Panc1 (cell line): ENCODE measurements at regions not wholly inside any gene's neighbourhood (a gene's known extent, or its start where the extent isn't known, plus 50 kb on each side); places are given as distances from the start of the nearest gene placed in this dataset.
"Not testable (repeated sequence)": the region's sequence is repeated elsewhere in the genome, so short reads cannot be mapped to it uniquely, and the experiment has no call there.

Experiments
- ATAC-seq: fragments of 200-7000 bp; cut with Tn5 transposase; 2 replicates; pipeline ENCODE4 v1.9.1; 2020; ENCODE audit warnings: mild to moderate bottlenecking, moderate library complexity
- BruUV-seq: library from RNA; stranded (reverse); fragments of 400-500 nt; replicated peaks from 2 replicates; lab custom pipeline; 2021; lab: Mats Ljungman, UMichigan
- CTCF ChIA-PET: fragments of 300-600 bp; sonication (Branson Sonifier 250); formaldehyde crosslinking; loops from one replicate; lab custom pipeline; 2022; ENCODE audit warnings: antibody characterized with exemption; lab: Charles Lee
- POLR2A ChIA-PET: fragments of 300-600 bp; sonication (Branson Sonifier 250); formaldehyde crosslinking; loops from one replicate; lab custom pipeline; 2022; ENCODE audit warnings: antibody characterized with exemption; lab: Charles Lee
- DNase-seq: peaks from one replicate; pipeline ENCODE4 v3.0.0-alpha.2; 2010; ENCODE audit warnings: low read depth, low spot score
- H3K27ac ChIP-seq: 2 replicates; pipeline ENCODE4 v1.5.1; 2011; ENCODE audit warnings: mild to moderate bottlenecking, low read length, inconsistent platforms
- H3K27me3 ChIP-seq: fragments of 200-500 bp; sonication (Bioruptor generic); 2 replicates; pipeline ENCODE4 v1.6.0; 2014; ENCODE audit warnings: low read length, inconsistent platforms; ENCODE audit not compliant: control insufficient read depth, insufficient read depth
- H3K36me3 ChIP-seq: fragments of 200-500 bp; sonication (Bioruptor generic); 2 replicates; pipeline ENCODE4 v1.5.1; 2014; ENCODE audit warnings: inconsistent platforms, mild to moderate bottlenecking, low read length, moderate library complexity; ENCODE audit not compliant: control insufficient read depth, insufficient read depth
- H3K4me1 ChIP-seq: 2 replicates; pipeline ENCODE4 v1.5.1; 2011; ENCODE audit warnings: inconsistent platforms, mild to moderate bottlenecking, low read length, moderate library complexity; ENCODE audit not compliant: control insufficient read depth, insufficient read depth
- H3K4me3 ChIP-seq, 2 experiments: 2 replicates each; pipeline ENCODE4 v1.5.1; 2011 to 2012; ENCODE audit warnings: low read depth in 2 of 2, low read length in 2 of 2, mild to moderate bottlenecking in 2 of 2, inconsistent platforms in 1 of 2, moderate library complexity in 1 of 2
- H3K9me3 ChIP-seq: fragments of 200-500 bp; sonication (Bioruptor generic); 2 replicates; pipeline ENCODE4 v1.5.1; 2014; ENCODE audit warnings: low read depth, mild to moderate bottlenecking, inconsistent platforms, low read length, moderate library complexity; ENCODE audit not compliant: control insufficient read depth, insufficient read depth
- CTCF ChIP-seq: fragments of 450-650 bp; IDR thresholded peaks from 2 replicates; pipeline ENCODE4 v1.5.1; 2017; ENCODE audit warnings: mild to moderate bottlenecking
- POLR2AphosphoS5 ChIP-seq: IDR thresholded peaks from 2 replicates; pipeline ENCODE4 v1.6.1; 2012; ENCODE audit warnings: mild to moderate bottlenecking, low read depth, low read length, moderate library complexity
- REST ChIP-seq, 2 experiments: IDR thresholded peaks; 2 replicates each; pipeline ENCODE4 v1.6.1; 2011 to 2012; ENCODE audit warnings: low read depth in 2 of 2, control low read depth in 1 of 2, low read length in 1 of 2, mild to moderate bottlenecking in 1 of 2, moderate library complexity in 1 of 2; ENCODE audit not compliant: insufficient read depth in 1 of 2
- SIN3A ChIP-seq: IDR thresholded peaks from 2 replicates; pipeline ENCODE4 v1.6.1; 2012; ENCODE audit warnings: low read depth, mild to moderate bottlenecking, low read length, moderate library complexity, borderline replicate concordance; ENCODE audit not compliant: insufficient read depth
- TCF7L2 ChIP-seq: IDR thresholded peaks from 2 replicates; pipeline ENCODE4 v1.6.1; 2011; ENCODE audit warnings: mild to moderate bottlenecking, low read depth, low read length, inconsistent platforms
- in situ Hi-C: cut with HindIII; loops from 2 replicates; pipeline ENCODE4 v1.10.0; 2016; ENCODE audit warnings: low sequenced_read_pairs, low pct_unique_long_range_greater_than_20kb
- intact Hi-C: fragments of 100-400 bp; cut with micrococcal nuclease; formaldehyde crosslinking; loops from one replicate; pipeline ENCODE4 v1.10.0; 2022; ENCODE audit not compliant: unreplicated experiment

GRCh38 chrX:125604448-125604847 is 284.8 kb downstream of the TEX13C start:
- H3K36me3 ChIP-seq, result no peaks in the 10 kb centered on the region
- in situ Hi-C loops, result no loop called here
- H3K9me3 ChIP-seq, result no peaks in the 10 kb centered on the region
- DNase-seq (no peak), ATAC-seq (no peak)
- no peaks in the 10 kb centered on the region for H3K4me1 ChIP-seq
- TF ChIP-seq TCF7L2 (no peak), REST (IDR thresholded peaks at IDR 0.05; ENCODE audit: insufficient read depth in 1 of 2, low read depth in 2 of 2, low read length in 1 of 2) (no peak), CTCF (no peak), SIN3A (no peak), POLR2AphosphoS5 (no peak)
- CTCF ChIA-PET, result no interaction called here
- BruUV-seq, result no TSS peak
- no peak overlapping the region for H3K4me3 ChIP-seq
- no peak overlapping the region for H3K27ac ChIP-seq
- intact Hi-C loops, result no loop called here
- H3K27me3 ChIP-seq, result no peaks in the 10 kb centered on the region
- POLR2A ChIA-PET, result no interaction called here

- no TSS peak for BruUV-seq
- intact Hi-C loops (no loop called here), in situ Hi-C loops (no loop called here)
- CTCF ChIA-PET, result no interaction called here
- ATAC-seq, result no peak
- Histone ChIP-seq H3K36me3 (no peaks in the 10 kb centered on the region), H3K4me1 (no peaks in the 10 kb centered on the region), H3K9me3 (no peaks in the 10 kb centered on the region), H3K27ac (no peak overlapping the region), H3K4me3 (no peak overlapping the region), H3K27me3 (no peaks in the 10 kb centered on the region)
- TF ChIP-seq SIN3A, result no peak
- no peak for TF ChIP-seq REST (IDR thresholded peaks at IDR 0.05; ENCODE audit: insufficient read depth in 1 of 2, low read depth in 2 of 2, low read length in 1 of 2)
- TF ChIP-seq TCF7L2, result no peak
- TF ChIP-seq POLR2AphosphoS5, result no peak
- TF ChIP-seq CTCF, result no peak
- POLR2A ChIA-PET, result no interaction called here
- DNase-seq, result no peak
Measured at GRCh38 chrX:125605145-125605544, 285.5 kb downstream of the TEX13C start.

GRCh38 chrX:125614591-125615343 is 295.1 kb downstream of the TEX13C start:
- ATAC-seq, H3K4me1 ChIP-seq, H3K27ac ChIP-seq, DNase-seq, H3K27me3 ChIP-seq, POLR2A ChIA-PET, H3K36me3 ChIP-seq, CTCF ChIA-PET, H3K4me3 ChIP-seq, intact Hi-C loops, H3K9me3 ChIP-seq, BruUV-seq, in situ Hi-C loops: not testable (repeated sequence)
